B cell (primary cell): ENCODE measurements at regions not wholly inside any gene's neighbourhood (a gene's known extent, or its start where the extent isn't known, plus 50 kb on each side); places are given as distances from the start of the nearest gene placed in this dataset.

Experiments
- EZH2 ChIP-seq: IDR thresholded peaks from 2 replicates; pipeline ENCODE4 v1.6.1; 2012; ENCODE audit warnings: borderline replicate concordance, low read depth, mild to moderate bottlenecking, moderate library complexity, low read length; ENCODE audit not compliant: insufficient read depth, poor library complexity, severe bottlenecking
- TF ChIP-seq, protein P1 (sequence below): fragments of 200-600 bp; IDR thresholded peaks from one replicate; pipeline ENCODE4 v1.8.0; 2022; ENCODE audit warnings: antibody characterized with exemption, mild to moderate bottlenecking

DNA sequence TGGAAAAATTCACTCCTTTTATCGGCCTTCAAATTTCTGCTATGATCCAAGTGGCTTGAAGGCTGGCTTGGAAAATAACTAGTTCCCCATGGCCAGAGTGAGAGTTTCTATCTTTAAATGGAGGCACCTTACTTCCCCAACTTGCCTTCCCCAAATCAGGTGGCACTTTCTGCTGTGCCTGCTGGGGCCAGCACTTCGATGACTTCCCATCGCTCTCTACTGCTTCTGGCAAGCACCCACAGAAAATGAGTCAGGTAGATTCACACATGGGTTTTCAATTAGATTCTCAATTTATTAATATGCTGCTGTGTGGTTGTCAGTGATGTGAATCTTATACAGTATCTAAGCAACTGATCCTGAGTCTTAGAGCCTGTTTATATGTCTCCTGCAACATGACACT, 398.8 kb upstream of the RAG2 start:
- TF ChIP-seq, protein P1, sequence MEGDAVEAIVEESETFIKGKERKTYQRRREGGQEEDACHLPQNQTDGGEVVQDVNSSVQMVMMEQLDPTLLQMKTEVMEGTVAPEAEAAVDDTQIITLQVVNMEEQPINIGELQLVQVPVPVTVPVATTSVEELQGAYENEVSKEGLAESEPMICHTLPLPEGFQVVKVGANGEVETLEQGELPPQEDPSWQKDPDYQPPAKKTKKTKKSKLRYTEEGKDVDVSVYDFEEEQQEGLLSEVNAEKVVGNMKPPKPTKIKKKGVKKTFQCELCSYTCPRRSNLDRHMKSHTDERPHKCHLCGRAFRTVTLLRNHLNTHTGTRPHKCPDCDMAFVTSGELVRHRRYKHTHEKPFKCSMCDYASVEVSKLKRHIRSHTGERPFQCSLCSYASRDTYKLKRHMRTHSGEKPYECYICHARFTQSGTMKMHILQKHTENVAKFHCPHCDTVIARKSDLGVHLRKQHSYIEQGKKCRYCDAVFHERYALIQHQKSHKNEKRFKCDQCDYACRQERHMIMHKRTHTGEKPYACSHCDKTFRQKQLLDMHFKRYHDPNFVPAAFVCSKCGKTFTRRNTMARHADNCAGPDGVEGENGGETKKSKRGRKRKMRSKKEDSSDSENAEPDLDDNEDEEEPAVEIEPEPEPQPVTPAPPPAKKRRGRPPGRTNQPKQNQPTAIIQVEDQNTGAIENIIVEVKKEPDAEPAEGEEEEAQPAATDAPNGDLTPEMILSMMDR, result no peak
- TF ChIP-seq EZH2, result no peak
